ENCODE measurements at regions not wholly inside any gene's neighbourhood (a gene's known extent, or its start where the extent isn't known, plus 50 kb on each side); places are given as distances from the start of the nearest gene placed in this dataset.

GRCh38 chr1:221291113-221291512 is 411.9 kb downstream of the HLX start:
- H2AFZ ChIP-seq (ENCODE audit: low read depth, low read length): no peak overlapping the region
- H3K27ac ChIP-seq (ENCODE audit: low read length): no peak overlapping the region
- H3K9me2 ChIP-seq (ENCODE audit: insufficient read depth, low read length): no peaks in the 10 kb centered on the region
- no peaks in the 10 kb centered on the region for H3K27me3 ChIP-seq (ENCODE audit: insufficient read depth, low read depth, low read length)
- H3K79me2 ChIP-seq (replicated peaks; ENCODE audit: insufficient read depth, low read length): no peaks in the 10 kb centered on the region
- no peaks in the 10 kb centered on the region for H3K36me3 ChIP-seq (ENCODE audit: insufficient read depth, low read length)
- TF ChIP-seq POLR2AphosphoS5 (IDR thresholded peaks at IDR 0.05) (no peak), SMC3 (conservative IDR thresholded peaks at IDR 0.05; ENCODE audit: poor library complexity) (no peak), EP300 (conservative IDR thresholded peaks at IDR 0.05; ENCODE audit: poor library complexity, severe bottlenecking) (no peak), MXI1 (conservative IDR thresholded peaks at IDR 0.05; ENCODE audit: poor library complexity, severe bottlenecking) (no peak), REST (IDR thresholded peaks at IDR 0.05; ENCODE audit: borderline replicate concordance) (no peak), TAF1 (IDR thresholded peaks at IDR 0.05; ENCODE audit: low read depth) (no peak), RAD21 (conservative IDR thresholded peaks at IDR 0.05) (no peak), EZH2 (IDR thresholded peaks at IDR 0.05; ENCODE audit: borderline replicate concordance, insufficient read depth, low read length, poor library complexity, severe bottlenecking) (no peak)
- TF ChIP-seq, protein P1, sequence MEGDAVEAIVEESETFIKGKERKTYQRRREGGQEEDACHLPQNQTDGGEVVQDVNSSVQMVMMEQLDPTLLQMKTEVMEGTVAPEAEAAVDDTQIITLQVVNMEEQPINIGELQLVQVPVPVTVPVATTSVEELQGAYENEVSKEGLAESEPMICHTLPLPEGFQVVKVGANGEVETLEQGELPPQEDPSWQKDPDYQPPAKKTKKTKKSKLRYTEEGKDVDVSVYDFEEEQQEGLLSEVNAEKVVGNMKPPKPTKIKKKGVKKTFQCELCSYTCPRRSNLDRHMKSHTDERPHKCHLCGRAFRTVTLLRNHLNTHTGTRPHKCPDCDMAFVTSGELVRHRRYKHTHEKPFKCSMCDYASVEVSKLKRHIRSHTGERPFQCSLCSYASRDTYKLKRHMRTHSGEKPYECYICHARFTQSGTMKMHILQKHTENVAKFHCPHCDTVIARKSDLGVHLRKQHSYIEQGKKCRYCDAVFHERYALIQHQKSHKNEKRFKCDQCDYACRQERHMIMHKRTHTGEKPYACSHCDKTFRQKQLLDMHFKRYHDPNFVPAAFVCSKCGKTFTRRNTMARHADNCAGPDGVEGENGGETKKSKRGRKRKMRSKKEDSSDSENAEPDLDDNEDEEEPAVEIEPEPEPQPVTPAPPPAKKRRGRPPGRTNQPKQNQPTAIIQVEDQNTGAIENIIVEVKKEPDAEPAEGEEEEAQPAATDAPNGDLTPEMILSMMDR (IDR thresholded peaks at IDR 0.05; ENCODE audit: poor library complexity, severe bottlenecking): no peak
- H3K9ac ChIP-seq (ENCODE audit: low read length): no peak overlapping the region
- H3F3A ChIP-seq (ENCODE audit: insufficient read depth, low read length, poor library complexity, severe bottlenecking): no peaks in the 10 kb centered on the region
- no peaks in the 10 kb centered on the region for H3K9me3 ChIP-seq (ENCODE audit: low read length)
- no peaks in the 10 kb centered on the region for H4K20me1 ChIP-seq (ENCODE audit: insufficient read depth)
- no peak overlapping the region for H3K4me3 ChIP-seq (ENCODE audit: low read length)
- H3K4me2 ChIP-seq (ENCODE audit: low read length): no peak overlapping the region

- Histone ChIP-seq H3K79me2 (replicated peaks; ENCODE audit: insufficient read depth, low read length) (no peaks in the 10 kb centered on the region), H3F3A (ENCODE audit: insufficient read depth, low read length, poor library complexity, severe bottlenecking) (no peaks in the 10 kb centered on the region), H4K20me1 (ENCODE audit: insufficient read depth) (no peaks in the 10 kb centered on the region), H3K4me2 (ENCODE audit: low read length) (no peak overlapping the region), H3K9me2 (ENCODE audit: insufficient read depth, low read length) (no peaks in the 10 kb centered on the region), H3K4me3 (ENCODE audit: low read length) (no peak overlapping the region), H2AFZ (ENCODE audit: low read depth, low read length) (no peak overlapping the region), H3K9ac (ENCODE audit: low read length) (no peak overlapping the region), H3K27ac (ENCODE audit: low read length) (no peak overlapping the region), H3K36me3 (ENCODE audit: insufficient read depth, low read length) (no peaks in the 10 kb centered on the region), H3K9me3 (ENCODE audit: low read length) (no peaks in the 10 kb centered on the region), H3K27me3 (ENCODE audit: insufficient read depth, low read depth, low read length) (no peaks in the 10 kb centered on the region)
- TF ChIP-seq REST (IDR thresholded peaks at IDR 0.05; ENCODE audit: borderline replicate concordance) (no peak), RAD21 (conservative IDR thresholded peaks at IDR 0.05) (no peak), SMC3 (conservative IDR thresholded peaks at IDR 0.05; ENCODE audit: poor library complexity) (no peak), EZH2 (IDR thresholded peaks at IDR 0.05; ENCODE audit: borderline replicate concordance, insufficient read depth, low read length, poor library complexity, severe bottlenecking) (no peak), MXI1 (conservative IDR thresholded peaks at IDR 0.05; ENCODE audit: poor library complexity, severe bottlenecking) (no peak), POLR2AphosphoS5 (IDR thresholded peaks at IDR 0.05) (no peak)
- TF ChIP-seq, protein P1 (IDR thresholded peaks at IDR 0.05; ENCODE audit: poor library complexity, severe bottlenecking): no peak
Observed at GRCh38 chr1:221292652-221293051, 413.4 kb downstream of the HLX start.
